MM.1S (cell line): ENCODE measurements at regions not wholly inside any gene's neighbourhood (a gene's known extent, or its start where the extent isn't known, plus 50 kb on each side); places are given as distances from the start of the nearest gene placed in this dataset.

ENCODE experiments used
- EZH2 ChIP-seq: fragments of 300-600 bp; sonication (generic); optimal IDR thresholded peaks from 2 replicates; pipeline ENCODE3; 2017; ENCODE audit warnings: low read depth, mild to moderate bottlenecking, antibody characterized with exemption, low read length, mixed read lengths
- TF ChIP-seq, protein P1 (sequence below): fragments of 300-600 bp; sonication (generic); IDR thresholded peaks from 2 replicates; pipeline ENCODE4 v1.5.1; 2016; ENCODE audit warnings: antibody characterized with exemption, low read length, mixed read lengths

DNA sequence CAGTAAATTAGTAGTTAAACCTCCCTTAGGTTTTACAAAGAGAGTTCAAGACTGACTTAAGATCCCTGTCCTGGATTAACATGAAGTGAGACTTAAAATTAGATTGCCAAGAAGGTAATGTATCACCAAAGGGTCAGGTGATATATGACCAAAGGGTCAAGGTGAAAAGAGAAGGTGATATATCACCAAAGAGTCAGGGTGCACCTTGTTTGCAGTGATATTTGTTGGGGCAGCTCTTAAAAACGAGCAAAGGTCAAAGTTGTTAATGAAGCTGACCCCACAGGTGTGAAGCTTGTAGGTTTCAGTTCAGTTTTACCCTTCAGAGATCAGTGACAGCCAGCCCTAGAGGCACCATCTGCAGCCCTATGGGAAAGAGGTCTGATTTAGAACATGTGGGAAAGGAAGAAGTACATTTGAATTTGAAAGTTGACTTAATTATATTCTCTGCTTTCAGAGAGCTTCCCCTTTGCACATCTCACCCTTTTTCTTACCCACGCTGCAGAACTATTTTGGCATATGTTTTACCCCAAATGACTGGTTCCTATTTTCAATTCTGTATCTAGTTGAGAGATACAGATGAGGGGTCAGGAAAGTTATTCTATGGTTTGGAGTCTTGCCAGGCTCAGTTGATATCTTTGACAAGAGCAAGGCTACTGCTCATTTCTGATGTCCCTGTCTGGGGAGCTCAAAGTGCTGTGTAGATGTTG, 170.8 kb downstream of the S1PR1 start:
- TF ChIP-seq, protein P1, sequence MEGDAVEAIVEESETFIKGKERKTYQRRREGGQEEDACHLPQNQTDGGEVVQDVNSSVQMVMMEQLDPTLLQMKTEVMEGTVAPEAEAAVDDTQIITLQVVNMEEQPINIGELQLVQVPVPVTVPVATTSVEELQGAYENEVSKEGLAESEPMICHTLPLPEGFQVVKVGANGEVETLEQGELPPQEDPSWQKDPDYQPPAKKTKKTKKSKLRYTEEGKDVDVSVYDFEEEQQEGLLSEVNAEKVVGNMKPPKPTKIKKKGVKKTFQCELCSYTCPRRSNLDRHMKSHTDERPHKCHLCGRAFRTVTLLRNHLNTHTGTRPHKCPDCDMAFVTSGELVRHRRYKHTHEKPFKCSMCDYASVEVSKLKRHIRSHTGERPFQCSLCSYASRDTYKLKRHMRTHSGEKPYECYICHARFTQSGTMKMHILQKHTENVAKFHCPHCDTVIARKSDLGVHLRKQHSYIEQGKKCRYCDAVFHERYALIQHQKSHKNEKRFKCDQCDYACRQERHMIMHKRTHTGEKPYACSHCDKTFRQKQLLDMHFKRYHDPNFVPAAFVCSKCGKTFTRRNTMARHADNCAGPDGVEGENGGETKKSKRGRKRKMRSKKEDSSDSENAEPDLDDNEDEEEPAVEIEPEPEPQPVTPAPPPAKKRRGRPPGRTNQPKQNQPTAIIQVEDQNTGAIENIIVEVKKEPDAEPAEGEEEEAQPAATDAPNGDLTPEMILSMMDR: no peak
- TF ChIP-seq EZH2: no peak
